ENCODE measurements at regions not wholly inside any gene's neighbourhood (a gene's known extent, or its start where the extent isn't known, plus 50 kb on each side); places are given as distances from the start of the nearest gene placed in this dataset.

DNA sequence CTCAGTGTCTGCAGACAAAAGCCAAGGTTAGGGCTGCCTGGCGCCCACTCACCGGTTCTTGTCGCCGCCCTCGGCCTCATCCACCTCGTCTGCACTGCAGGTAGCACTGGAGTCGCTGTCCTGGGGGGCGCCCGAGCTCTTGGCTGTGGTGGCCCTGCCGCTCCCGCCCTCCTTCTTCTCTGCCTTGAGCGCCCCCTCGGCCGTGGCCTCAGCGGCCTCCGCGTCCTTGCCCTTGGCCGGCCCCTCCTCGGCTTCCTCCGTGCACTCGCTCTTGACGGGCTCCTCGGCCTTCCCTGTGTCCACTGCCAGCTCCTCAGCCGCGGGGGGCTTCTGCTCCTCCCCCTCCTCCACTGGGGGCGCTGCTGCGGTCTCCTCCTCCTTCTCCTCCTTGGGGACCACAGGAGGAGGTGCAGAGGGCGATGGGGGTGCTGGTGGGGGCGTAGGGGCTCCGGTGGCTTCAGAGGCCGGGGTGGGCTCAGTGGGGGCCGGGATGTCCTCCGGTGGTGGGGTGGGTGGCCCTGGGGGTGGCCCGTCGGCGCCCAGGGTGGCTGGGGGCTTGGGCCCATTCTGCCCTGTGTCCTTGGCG, 77.2 kb downstream of the RFLNA start:
- TF ChIP-seq, protein P1, sequence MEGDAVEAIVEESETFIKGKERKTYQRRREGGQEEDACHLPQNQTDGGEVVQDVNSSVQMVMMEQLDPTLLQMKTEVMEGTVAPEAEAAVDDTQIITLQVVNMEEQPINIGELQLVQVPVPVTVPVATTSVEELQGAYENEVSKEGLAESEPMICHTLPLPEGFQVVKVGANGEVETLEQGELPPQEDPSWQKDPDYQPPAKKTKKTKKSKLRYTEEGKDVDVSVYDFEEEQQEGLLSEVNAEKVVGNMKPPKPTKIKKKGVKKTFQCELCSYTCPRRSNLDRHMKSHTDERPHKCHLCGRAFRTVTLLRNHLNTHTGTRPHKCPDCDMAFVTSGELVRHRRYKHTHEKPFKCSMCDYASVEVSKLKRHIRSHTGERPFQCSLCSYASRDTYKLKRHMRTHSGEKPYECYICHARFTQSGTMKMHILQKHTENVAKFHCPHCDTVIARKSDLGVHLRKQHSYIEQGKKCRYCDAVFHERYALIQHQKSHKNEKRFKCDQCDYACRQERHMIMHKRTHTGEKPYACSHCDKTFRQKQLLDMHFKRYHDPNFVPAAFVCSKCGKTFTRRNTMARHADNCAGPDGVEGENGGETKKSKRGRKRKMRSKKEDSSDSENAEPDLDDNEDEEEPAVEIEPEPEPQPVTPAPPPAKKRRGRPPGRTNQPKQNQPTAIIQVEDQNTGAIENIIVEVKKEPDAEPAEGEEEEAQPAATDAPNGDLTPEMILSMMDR (IDR thresholded peaks at IDR 0.05; ENCODE audit: borderline replicate concordance, extremely low read depth, low read length, poor library complexity, severe bottlenecking) = peak; percentile 5
- TF ChIP-seq EZH2 (IDR thresholded peaks at IDR 0.05; ENCODE audit: borderline replicate concordance, low read depth, low read length, severe bottlenecking) = no peak
